GM21423 (cell line): ENCODE measurements at regions not wholly inside any gene's neighbourhood (a gene's known extent, or its start where the extent isn't known, plus 50 kb on each side); places are given as distances from the start of the nearest gene placed in this dataset.

ENCODE experiments used
- ATAC-seq: cut with Tn5 transposase; IDR thresholded peaks from one replicate; pipeline ENCODE4 v1.9.1; 2021; ENCODE audit warnings: mild to moderate bottlenecking, moderate library complexity; ENCODE audit not compliant: unreplicated experiment

DNA sequence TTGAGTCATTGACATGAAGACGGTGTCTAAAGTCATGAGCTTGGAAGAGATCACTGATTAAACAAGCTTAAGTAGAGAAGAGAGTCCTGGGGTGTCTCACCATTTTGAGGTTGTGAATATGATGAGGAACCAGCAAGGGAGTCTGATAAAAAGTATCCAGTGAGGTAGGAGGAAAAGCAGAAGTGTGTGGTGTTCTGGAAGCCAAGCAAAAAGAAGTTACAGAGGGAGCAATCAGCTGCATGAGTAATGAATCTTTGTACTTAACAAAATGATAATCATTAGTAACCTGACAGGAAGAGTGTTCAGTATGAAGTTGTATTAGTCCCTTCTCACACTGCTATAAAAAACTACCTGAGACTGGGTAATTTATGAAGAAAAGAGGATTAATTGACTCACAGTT lies 131.3 kb downstream of the C11orf87 start:
- no peak for ATAC-seq

DNA sequence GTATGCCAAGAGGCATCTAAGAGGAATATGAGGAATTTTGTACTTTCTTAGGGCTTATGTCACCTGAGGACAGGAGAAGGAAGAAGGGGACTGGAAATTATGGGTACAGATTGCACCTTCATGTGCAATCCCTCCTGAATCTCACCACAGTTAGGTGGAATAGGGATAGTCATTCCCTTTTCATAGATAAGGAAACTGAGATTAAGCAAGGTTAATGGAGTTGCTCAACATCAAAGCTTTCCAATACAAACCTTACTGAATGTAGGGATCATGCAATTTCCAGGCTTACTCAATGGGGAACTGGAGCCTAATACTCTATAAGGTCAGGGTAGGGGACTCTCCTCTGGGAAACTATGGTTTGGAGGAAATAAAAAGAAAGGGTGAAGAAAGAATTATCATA lies 133.0 kb downstream of the C11orf87 start:
- ATAC-seq, result no peak

DNA sequence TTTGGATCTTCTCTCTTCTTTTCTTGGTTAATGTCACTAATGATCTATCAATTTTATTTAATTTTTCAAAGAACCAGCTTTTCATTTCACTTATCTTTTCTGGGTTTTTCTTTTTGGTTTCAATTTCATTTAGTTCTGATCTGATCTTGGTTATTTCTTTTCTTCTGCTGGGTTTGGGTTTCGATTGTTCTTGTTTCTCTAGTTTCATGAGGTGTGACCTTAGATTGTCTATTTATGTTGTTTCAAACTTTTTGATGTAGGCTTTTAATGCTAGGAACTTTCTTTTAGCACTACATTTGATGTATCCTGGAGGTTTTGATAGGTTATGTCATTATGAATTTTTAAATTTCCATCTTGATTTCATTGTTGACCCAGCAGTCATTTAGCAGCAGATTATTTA lies 142.3 kb downstream of the C11orf87 start:
- ATAC-seq, result no peak

DNA sequence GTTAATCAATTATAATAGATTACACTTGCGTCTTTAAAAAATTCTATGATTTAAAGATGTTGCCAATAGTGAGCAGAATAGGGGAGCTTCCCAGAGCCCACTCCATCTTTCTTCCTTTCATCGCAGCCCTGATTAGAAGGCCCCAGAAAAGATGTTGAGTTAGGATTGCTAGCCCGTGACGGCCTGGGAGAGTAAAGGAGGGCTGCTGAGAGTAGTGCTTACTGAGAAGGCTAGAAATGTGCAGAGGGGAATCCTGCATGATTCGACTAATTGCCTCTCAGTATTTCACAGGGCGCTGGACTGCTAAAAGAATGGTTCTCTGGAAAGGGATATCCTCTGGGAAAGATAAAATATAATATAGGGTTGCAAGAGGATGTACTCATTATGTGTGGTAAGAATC lies 160.5 kb downstream of the C11orf87 start:
- no peak for ATAC-seq

DNA sequence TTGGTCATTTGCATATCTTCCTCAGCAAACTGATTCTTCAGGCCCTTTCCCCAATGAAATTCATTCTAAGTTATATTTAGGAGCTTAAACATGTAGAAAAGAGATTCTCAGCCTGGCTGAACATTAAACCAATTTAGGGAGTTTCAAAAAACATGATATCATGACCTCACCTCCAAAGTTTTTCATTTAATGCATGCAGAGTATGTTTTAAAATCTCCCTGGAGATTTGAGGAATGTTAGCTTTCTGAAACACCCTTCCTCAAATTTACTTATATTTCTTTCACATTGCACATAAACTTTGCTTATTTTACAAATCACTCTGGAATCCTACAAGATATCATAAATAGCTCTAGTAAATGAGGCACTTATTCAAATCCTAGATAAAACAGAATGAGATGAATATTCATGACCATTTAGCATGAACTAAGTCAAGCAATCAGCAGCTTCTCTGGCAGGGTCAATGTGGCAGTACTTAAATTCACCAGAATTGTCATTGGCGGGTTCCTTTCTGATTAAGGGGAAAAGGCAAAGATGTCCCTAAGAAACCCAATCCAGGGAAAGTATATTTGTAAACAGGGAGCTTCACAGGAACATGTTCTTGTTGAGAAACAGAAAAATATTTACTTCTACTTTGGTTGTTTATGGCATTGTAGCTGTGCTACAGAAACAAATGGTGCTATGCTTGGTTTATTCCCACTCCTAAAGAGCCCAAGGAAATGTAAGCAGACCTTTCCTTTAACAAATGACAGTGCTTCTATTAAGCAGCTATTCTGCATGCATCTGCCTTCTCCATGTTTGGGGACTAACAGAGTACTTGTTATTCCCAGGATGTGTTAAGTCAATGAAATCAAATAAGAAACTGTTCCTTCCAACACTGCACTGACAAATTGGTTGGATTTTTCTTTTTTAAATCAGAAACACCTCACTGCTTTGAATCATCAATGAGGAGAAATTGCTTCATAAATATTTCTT lies 162.3 kb downstream of the C11orf87 start:
- no peak for ATAC-seq

DNA sequence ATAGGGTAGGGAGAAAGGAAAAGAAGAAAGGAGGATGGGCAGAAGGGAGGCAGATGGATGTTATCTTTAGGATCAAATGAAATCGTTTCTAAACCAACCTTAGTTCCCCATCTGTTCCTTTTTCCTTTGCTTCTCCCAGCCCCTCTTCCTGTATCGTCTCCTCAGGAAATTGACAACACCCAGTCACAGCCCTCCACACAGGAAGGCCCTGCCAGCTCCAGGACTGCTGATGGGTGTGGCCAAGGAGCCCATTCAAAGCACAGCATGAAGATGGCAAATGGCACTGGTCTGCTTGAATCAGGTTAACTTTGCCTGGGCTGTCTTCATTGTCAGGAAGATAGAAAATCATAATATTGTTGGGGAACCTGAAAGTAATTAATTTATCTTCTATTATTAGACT lies 164.8 kb downstream of the C11orf87 start:
- ATAC-seq, result no peak

DNA sequence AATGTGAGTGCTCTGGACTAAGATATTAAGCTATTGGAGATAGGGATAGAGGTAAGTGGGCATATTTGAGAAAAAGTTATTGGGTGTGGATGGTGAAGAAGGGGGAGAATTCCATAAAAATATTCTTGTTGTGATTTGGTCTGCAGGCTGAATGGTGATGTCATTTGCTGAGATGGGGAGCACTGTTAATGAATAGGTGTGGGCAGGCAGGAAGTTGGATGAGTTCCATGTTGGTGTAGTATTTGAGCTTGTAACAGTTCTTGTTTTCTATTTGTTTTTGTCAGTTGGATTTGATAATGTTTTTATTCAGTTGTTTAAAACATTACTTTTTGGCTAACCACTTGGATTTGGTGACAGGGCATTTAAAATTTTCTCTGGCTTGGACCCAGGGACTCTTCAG lies 168.8 kb downstream of the C11orf87 start:
- no peak for ATAC-seq

DNA sequence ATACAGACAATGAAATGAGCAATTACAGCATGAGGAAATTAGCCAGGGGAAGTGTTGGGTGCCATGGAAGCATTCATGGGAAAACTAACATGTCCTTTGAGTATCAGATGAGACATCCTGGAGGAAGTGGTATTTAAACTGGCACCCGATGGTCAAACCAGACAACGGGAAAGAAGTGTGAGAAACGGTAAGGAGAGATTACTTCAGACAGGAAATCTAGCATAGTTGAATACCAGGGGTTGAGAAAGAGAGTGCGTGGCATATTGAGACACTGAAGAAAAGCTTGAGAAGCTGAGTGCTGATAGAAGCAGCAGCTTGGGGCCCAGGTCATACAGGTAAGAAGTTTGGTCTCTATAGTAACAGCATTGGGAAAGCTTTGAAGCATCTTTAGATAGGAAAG lies 175.3 kb downstream of the C11orf87 start:
- ATAC-seq, result no peak

DNA sequence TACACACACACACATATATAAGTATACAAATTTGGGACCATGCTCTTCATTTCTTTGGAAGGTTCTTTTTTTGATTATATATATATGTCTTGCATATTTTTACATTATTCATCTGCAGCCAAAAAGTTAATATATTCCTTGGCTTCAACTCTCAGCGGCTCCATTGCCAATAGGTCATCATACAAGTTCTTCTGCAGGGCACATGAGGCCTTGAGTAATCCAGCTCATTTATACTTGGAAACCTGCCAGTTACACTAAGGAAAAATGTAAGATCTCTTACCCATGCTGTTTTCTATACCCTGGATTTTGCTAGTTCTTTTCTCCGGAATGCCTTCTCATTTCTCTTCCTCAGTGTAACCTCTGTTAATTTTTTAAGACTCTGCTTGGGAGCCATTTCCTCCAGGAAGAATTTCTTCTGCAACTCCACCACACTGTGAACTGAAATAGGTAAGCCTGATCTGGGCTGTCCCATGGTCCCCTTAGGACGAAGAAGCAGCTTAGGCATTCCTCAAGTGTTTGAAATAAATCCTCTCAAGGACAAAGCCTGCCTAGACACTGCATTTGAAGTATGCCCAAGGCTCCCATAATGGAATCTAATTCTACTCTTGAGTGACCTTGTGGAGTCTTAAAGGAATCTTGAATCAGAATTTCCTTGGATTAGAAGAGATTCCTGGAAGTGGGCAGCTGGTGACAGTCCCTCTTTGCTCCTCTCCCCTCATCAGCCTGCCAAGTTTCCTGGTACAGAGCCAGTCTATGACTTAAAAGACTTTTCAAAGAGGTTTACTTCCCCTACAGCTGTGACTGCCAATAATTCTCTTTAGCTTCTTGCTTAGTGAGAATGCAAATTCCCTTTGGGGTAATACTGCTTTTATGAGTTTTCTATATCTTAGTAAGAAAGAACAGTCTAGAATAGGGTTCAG lies 182.8 kb downstream of the C11orf87 start:
- no peak for ATAC-seq

DNA sequence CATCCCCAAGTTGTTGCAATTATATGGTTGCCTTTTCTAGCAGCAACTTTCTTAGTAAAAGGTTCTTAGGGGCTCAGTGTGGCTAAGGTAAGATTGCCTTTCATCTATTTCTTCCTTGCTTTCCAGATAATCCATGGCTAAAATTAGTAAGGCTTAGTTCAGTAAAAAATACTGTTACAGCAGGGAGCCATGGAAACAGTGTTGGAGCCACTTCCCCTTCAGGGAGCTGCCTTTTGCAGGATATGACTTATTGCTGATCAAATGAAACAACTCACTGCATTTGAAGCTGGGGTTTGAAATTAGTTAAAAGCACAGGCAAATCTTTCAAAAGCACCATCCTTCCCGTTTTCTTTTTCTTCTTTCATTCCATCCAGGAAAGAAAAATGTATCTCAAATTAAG lies 184.3 kb downstream of the C11orf87 start:
- no peak for ATAC-seq

DNA sequence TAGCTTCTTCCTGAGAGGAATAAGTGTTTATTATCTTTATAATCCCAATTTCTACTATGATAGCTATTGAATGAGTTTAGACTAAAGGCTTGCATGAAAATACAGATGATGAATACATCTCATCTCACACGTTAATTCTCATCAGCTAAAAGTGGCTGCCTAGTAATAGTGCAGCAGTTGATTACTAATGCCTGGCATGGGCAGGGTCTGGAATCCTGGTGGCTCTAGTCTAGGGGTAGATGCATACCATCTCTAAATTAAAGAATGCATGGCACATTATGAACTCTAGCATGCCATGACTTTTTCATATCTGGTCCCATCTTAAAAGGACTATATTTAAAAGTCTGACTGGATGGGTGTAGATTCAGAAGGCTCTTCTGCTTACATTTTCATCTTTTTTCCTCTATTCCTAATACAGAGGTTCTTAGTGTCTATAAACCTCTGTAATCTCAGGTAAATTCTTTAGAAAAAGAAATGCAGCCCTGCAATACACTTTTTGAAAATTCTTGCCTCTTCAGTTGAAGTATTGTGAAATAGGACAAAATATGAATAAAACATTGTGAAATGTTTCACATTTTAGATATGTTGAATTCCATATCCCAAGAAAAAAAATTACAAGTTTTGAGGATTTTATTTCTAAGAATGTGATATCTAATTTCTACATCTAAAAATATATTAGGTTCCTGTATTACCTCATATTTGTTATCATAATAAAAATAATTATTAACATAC lies 187.6 kb downstream of the C11orf87 start:
- no peak for ATAC-seq

DNA sequence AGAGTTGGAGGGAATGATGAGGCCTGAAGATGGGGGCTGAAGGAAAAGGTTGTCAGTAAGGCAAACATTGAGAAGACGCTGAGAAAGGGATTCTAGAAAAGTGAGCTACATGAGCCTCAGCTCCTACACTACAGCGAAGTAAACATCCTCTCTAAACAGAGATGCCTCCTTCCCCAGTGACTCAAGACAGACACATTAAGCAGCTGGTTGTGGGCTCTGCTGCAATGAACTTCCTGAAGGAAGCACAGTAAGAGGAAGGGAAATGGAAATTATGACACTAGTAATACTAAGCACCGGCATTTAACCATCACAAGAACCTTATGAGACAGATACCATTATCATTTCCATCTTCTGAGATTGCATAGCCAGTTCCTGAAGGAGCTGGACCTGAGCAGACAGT lies 190.5 kb downstream of the C11orf87 start:
- ATAC-seq, result no peak

DNA sequence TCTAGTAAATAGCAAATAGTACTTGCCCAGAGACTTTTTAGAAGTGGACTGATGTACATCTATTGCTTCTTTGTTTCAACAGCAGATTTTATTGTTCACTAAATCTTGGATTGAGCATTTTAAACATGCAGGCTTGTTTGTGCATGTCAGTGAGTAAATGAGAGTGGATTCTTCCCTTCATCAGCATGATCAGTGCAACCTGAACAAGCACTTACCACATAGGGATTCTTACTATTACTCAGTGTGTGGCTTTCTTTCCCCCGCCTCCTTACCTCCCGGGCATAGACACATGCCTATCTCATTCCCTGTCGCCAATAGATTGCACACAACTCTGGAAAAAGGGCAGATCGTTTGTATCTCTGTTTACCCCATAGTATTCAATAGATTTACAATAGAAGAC lies 197.5 kb downstream of the C11orf87 start:
- ATAC-seq, result no peak

DNA sequence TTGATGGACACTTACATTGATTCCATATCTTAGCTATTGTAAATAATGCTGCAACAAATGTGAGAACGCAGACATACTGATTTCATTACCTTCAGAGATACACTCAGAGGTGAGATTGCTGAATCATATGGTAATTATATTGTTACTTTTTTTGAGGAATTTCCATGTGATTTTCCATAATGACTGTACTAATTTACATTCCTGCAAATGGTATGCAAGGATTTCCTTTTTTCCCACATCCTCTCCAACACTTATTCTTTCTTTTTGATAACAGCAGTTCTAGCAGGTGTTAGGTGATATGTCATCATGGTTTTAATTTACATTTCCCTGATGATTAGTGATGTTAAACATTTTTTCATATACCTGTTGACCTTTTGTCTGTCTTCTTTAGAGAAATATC lies 207.7 kb downstream of the C11orf87 start:
- ATAC-seq, result no peak

DNA sequence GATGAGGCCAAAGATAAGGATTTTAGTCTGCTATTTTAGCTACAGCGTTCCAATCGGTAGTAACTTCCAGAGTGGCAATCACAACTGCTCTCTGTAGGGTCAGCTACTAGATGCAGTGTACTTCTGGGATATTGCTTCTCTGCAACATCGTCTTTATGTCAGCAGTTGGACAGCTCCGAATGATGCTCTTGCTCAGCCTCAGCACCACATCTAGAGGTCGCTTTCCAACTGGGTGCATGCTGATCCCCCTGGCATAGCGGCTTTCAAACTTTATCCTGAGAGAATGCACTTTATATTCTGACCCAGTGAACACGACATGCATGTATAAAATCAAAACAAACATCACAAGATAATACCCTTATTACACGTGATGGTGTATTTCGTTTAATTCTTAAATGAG lies 219.6 kb downstream of the C11orf87 start:
- ATAC-seq, result no peak

DNA sequence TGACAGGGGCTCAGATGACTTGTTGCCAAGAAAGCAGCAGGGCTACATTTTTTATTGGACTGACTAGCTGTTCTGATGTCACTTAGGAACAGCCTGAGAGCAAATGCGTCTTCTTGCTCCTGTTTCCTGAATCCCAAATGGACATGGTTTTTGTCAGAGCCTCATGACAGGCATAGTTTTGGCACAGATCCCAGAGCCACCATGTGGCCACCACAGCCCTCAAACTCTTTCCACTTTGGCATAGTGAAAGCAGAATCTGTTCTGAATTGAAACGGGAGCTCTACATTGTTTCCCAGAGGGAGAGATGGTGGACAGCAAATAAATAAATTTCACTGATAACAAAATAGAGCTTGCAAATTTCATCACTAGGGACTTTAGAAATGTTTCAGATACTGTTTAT lies 222.2 kb downstream of the C11orf87 start:
- no peak for ATAC-seq

DNA sequence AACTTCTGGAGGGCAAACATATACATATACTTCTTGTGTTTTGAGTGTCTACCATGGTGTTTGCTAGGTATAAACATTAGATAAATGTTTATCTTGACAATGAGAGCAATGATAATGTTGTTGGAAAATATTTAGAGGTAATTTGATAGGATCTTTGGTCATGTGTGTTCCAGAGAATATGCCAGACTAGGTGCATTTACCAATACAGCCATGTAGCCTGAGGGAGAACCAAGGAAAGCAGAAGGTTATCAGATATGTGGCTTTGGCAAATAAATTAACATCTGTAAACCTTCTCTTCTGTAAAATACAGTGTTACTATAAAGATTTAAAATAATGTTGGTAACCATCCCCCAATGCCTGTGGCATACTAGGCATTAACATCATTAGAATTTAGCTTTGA lies 226.8 kb downstream of the C11orf87 start:
- no peak for ATAC-seq

DNA sequence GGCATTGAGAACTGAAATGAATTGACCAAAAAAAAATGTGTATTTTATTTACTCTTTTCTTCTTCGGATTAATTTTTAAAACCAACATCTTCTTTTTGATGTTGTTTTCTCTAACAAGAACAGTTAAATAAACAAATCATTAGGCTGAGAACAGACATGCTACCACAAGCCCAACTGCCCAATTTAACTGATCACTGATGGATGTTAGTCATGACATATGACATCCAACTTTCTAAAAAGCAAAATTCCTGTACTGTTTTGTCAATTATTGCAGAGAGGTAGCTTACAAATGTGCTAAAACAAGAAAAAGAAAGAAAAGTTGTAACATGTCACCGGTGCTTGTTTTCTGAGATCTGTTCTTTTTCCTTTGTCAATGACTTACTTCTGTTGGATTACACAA lies 232.1 kb downstream of the C11orf87 start:
- no peak for ATAC-seq

DNA sequence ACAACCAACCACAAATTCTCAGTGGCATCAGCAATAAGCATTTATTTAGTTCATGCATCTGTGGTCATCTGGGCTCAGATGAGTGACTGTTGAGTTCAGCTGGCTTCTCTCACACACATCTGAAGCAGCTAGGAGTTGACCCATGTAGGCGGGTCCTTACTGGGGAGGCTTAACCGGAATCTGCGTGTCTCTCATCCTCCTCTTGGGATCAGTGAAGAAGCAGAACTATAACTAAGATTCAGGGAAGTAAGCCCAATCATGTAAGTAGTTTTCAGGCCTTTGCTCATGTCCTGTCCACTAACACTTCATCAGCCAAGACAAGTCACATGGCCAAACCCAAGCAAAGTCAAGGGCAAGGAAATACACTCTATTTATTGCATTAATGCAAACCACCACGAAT lies 236.2 kb downstream of the C11orf87 start:
- no peak for ATAC-seq

DNA sequence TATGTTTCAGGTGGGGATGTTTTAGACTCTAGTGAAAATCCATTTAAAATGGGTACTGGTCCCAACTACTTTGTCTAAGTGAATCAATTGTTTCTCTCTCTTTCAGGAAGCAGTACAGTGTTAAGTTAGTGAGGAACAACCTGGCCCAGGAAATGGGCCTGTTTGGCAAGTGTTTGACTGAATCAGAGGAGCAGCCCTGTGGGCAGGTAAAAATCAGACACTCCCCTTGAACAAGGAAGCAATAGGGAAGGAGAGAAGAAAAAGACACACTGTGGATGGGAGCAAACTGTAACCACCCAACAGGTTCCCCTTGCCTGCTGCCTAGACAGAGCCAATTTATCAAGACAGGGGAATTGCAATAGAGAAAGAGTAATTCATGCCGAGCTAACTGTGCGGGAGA lies 245.7 kb downstream of the C11orf87 start:
- ATAC-seq, result no peak

DNA sequence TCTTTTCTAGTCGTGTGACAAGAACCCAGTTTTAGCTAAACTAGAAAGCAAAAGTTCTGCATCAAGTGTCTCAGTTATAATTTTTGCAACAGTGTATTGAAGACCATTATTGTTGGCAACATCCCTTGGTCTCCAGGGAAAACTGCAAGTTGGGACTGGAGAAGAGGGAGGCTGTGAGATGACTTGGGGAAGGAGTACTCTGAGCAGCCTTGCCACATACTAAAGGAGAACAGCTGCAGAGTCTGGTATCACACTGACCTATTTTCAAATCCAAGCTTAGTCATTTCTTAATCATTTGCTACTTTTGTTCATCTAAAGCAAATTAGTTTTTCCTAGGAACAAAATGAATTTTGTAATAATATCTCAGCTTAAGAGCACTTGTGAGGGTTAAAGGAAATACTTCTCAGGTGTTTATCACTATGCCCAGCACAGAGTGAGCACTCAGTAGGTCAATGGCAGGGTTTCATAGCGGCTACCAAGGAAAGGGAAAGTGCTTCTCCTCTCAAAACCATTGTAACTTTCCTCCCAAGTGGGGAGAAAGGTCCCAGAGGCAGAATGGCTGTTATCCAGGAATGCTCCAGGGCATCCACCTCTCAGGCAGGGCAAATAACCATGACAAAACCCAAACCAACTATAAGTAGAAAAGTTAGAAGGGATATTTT lies 247.1 kb downstream of the C11orf87 start:
- ATAC-seq, result no peak
